ENCODE measurements at regions not wholly inside any gene's neighbourhood (a gene's known extent, or its start where the extent isn't known, plus 50 kb on each side); places are given as distances from the start of the nearest gene placed in this dataset.
"Not testable (repeated sequence)": the region's sequence is repeated elsewhere in the genome, so short reads cannot be mapped to it uniquely, and the experiment has no call there.

DNA sequence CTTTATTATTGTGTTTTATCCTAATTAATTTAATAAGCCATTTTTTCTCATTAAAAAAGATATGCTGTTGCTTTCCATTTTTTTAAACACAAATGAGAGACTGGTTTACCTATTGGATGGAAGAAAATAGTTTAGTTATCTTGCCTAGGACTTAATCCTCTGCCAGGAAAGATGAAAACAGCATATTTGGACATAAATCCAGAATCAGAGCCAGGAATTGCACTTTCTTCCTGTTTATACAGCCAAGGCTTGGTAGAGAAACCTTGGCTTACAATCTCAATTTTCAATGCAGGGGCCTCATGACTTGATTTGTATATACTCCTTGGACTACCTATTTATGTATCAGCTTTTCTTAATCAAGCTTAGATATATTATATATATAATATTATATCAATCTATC, 618.8 kb upstream of the SEMA3D start:
- TF ChIP-seq POLR2AphosphoS5 (IDR thresholded peaks at IDR 0.05): no peak
- no peak for TF ChIP-seq EP300 (IDR thresholded peaks at IDR 0.05)
- TF ChIP-seq CTCF (IDR thresholded peaks at IDR 0.05): no peak
- TF ChIP-seq POLR2A (IDR thresholded peaks at IDR 0.05): no peak
- H3K4me1 ChIP-seq: no peaks in the 10 kb centered on the region
- H3K4me3 ChIP-seq: no peak overlapping the region
- H3K9me3 ChIP-seq: no peaks in the 10 kb centered on the region
- no peak for DNase-seq (ENCODE audit: low spot score in 2 of 2)
- H3K36me3 ChIP-seq: no peaks in the 10 kb centered on the region
- H3K27me3 ChIP-seq: no peaks in the 10 kb centered on the region
- no peak overlapping the region for H3K27ac ChIP-seq

DNA sequence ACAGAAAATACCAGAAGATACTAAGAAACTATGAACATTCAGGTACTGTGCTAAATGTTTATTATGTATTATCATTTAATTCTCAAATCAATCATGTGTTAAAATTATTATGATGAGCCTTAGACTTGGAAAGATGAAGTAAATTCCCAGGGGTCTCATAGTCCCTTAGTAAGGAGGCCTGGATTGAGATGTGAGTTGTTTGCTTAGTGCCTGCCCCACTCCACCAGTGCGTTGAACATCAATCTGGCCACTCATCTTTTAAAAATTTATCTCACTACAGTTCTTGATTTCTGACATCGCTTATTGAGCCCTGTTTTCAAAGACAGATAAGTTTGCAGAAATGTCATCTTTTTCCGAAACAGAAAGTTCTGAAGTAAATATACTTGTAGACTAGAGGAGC, 618.4 kb upstream of the SEMA3D start:
- no peaks in the 10 kb centered on the region for H3K36me3 ChIP-seq
- no peak for TF ChIP-seq CTCF (IDR thresholded peaks at IDR 0.05)
- no peak for TF ChIP-seq EP300 (IDR thresholded peaks at IDR 0.05)
- TF ChIP-seq POLR2AphosphoS5 (IDR thresholded peaks at IDR 0.05): no peak
- TF ChIP-seq POLR2A (IDR thresholded peaks at IDR 0.05): no peak
- no peak overlapping the region for H3K4me3 ChIP-seq
- H3K27me3 ChIP-seq: no peaks in the 10 kb centered on the region
- no peak overlapping the region for H3K27ac ChIP-seq
- no peaks in the 10 kb centered on the region for H3K9me3 ChIP-seq
- 87% methylated on average over 3 of the region's 3 CpGs for WGBS
- DNase-seq (ENCODE audit: low spot score in 2 of 2): no peak
- no peaks in the 10 kb centered on the region for H3K4me1 ChIP-seq

GRCh38 chr7:85802211-85802610, 615.4 kb upstream of the SEMA3D start:
- no peaks in the 10 kb centered on the region for H3K36me3 ChIP-seq
- no peak overlapping the region for H3K4me3 ChIP-seq
- WGBS: 59% methylated on average over 1 of the region's 1 CpG
- H3K9me3 ChIP-seq: no peaks in the 10 kb centered on the region
- no peak overlapping the region for H3K27ac ChIP-seq
- TF ChIP-seq POLR2AphosphoS5 (IDR thresholded peaks at IDR 0.05) (no peak), EP300 (IDR thresholded peaks at IDR 0.05) (no peak), CTCF (IDR thresholded peaks at IDR 0.05) (no peak)
- H3K4me1 ChIP-seq: no peaks in the 10 kb centered on the region
- DNase-seq (ENCODE audit: low spot score in 2 of 2): no peak
- H3K27me3 ChIP-seq: no peaks in the 10 kb centered on the region

DNA sequence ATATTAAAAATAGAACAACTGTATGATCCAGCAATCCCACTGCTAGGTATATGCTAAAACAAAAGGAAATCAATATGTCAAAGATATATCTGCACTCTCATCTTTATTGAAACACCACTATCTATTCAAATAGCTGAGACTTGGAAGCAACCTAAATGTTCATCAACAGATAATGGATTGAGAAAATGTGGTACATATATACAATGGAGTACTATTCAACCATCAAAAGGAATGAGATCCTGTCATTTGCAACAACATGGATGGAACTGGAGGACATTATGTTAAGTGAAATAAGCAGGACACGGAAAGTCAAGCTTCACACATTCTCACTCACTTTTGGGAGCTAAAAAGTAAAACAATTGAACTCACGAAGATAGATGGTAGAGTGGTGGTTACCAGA, 610.1 kb upstream of the SEMA3D start:
- H3K4me3 ChIP-seq: no peak overlapping the region
- WGBS: 93% methylated on average over 2 of the region's 2 CpGs
- TF ChIP-seq CTCF (IDR thresholded peaks at IDR 0.05): no peak
- no peak for TF ChIP-seq EP300 (IDR thresholded peaks at IDR 0.05)
- TF ChIP-seq POLR2A (IDR thresholded peaks at IDR 0.05): no peak
- no peak for TF ChIP-seq POLR2AphosphoS5 (IDR thresholded peaks at IDR 0.05)
- no peaks in the 10 kb centered on the region for H3K36me3 ChIP-seq
- H3K27me3 ChIP-seq: no peaks in the 10 kb centered on the region
- no peak overlapping the region for H3K27ac ChIP-seq
- H3K4me1 ChIP-seq: no peaks in the 10 kb centered on the region
- H3K9me3 ChIP-seq: peaks cover 4% of the 10 kb centered on the region
- DNase-seq (ENCODE audit: low spot score in 2 of 2): no peak

GRCh38 chr7:85791098-85791497, 604.2 kb upstream of the SEMA3D start:
- WGBS: 78% methylated on average over 1 of the region's 4 CpGs
- not testable (repeated sequence) for DNase-seq (ENCODE audit: low spot score in 2 of 2); H3K9me3 ChIP-seq; H3K27ac ChIP-seq; H3K4me1 ChIP-seq; H3K36me3 ChIP-seq; H3K27me3 ChIP-seq; H3K4me3 ChIP-seq

GRCh38 chr7:85781606-85782005, 594.8 kb upstream of the SEMA3D start:
- DNase-seq (ENCODE audit: low spot score in 2 of 2): no peak
- Histone ChIP-seq H3K9me3 (no peaks in the 10 kb centered on the region), H3K4me1 (no peaks in the 10 kb centered on the region), H3K36me3 (no peaks in the 10 kb centered on the region), H3K27ac (no peak overlapping the region), H3K27me3 (no peaks in the 10 kb centered on the region), H3K4me3 (no peak overlapping the region)
- 65% methylated on average over 4 of the region's 4 CpGs for WGBS
- TF ChIP-seq CTCF (IDR thresholded peaks at IDR 0.05): no peak
- no peak for TF ChIP-seq POLR2A (IDR thresholded peaks at IDR 0.05)
- no peak for TF ChIP-seq POLR2AphosphoS5 (IDR thresholded peaks at IDR 0.05)
